Activated CD8-positive, alpha-beta memory T cell treated with anti-CD3 and anti-CD28 coated beads for 36 hours (primary cell): ENCODE measurements at regions not wholly inside any gene's neighbourhood (a gene's known extent, or its start where the extent isn't known, plus 50 kb on each side); places are given as distances from the start of the nearest gene placed in this dataset.
"Not testable (repeated sequence)": the region's sequence is repeated elsewhere in the genome, so short reads cannot be mapped to it uniquely, and the experiment has no call there.

Experiments
- CTCF ChIA-PET: fragments of 350-600 bp; sonication (Branson Sonifier 250); formaldehyde crosslinking; loops from one replicate; lab custom pipeline; 2021; ENCODE audit warnings: antibody characterized with exemption; lab: Charles Lee
- POLR2A ChIA-PET: fragments of 350-600 bp; sonication (Branson Sonifier 250); formaldehyde crosslinking; loops from one replicate; lab custom pipeline; 2021; ENCODE audit warnings: antibody characterized with exemption; lab: Charles Lee

DNA sequence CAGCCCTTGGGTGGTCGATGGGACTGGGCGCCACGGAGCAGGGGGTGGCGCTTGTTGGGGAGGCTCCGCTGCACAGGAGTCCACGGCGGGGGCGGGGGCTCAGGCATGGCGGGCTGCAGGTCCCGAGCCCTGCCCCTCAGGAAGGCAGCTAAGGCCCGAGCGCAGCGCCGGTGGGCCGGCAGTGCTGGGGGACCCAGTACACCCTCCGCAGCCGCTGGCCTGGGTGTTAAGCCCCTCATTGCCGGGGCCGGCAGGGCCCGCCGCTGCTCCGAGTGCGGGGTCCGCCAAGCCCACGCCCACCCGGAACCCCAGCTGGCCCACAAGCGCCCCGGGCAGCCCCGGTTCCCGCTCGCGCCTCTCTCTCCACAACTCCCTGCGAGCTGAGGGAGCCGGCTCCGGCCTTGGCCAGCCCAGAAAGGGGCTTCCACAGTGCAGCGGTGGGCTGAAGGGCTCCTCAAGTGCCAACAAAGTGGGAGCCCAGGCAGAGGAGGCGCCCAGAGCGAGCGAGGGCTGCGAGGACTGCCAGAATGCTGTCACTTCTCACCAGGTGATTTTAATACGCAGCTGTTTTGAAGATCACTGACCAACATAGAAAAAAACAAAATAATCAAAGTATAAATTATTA lies 66.1 kb upstream of the NDST4 start:
- CTCF ChIA-PET, POLR2A ChIA-PET: not testable (repeated sequence)

DNA sequence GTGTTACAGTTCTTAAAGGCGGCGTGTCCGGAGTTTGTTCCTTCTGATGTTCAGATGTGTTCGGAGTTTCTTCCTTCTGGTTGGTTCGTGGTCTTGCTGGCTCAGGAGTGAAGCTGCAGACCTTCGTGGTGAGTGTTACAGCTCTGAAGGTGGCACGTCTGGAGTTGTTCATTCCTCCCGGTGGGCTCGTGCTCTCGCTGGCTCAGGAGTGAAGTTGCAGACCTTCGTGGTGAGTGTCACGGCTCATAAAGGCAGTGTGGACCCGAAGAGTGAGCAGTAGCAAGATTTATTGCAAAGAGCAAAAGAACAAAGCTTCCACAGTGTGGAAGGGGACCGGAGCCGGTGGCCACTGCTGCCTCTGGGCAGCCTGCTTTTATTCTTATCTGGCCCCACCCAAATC lies 65.3 kb upstream of the NDST4 start:
- CTCF ChIA-PET, POLR2A ChIA-PET: not testable (repeated sequence)

DNA sequence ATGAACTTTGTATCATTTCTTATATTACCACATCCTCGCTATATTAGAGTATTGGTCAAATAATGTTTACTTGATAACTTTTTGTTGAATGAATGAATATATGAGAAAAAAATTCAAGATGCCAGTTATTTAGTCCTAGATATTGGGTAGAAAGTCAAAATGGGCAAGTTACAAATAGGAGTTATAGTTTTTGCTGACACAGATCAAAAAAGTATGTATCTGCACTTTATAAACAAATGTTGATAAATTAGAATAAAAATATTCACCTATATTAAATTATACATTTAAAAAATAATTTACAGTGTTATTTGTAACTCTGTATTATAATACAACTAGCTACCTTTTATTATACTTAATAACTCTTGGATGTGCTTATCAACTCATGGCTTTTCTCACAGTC lies 57.8 kb upstream of the NDST4 start:
- ChIA-PET POLR2A (no interaction called here), CTCF (no interaction called here)

DNA sequence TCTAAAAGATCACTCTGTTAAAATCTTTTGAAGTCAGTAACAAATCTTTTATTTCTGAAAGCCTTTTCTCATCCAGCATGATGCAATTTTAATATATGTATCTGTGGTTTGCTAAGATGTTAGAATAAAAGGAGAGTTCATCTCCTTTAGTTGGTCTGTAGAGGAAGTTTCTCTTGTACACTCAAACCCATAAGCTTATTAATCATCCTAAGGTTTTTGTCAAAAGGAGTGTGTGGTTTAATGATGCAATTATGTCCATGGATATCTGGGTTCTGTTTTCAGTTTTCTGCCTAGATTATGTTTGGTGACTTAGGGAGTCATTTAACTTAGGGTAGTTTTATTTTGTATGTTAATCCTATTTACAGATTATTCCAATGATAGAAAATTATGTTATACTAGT lies 52.1 kb upstream of the NDST4 start:
- ChIA-PET CTCF (no interaction called here), POLR2A (no interaction called here)
